GM18499 (cell line): ENCODE measurements at regions not wholly inside any gene's neighbourhood (a gene's known extent, or its start where the extent isn't known, plus 50 kb on each side); places are given as distances from the start of the nearest gene placed in this dataset.
"Not testable (repeated sequence)": the region's sequence is repeated elsewhere in the genome, so short reads cannot be mapped to it uniquely, and the experiment has no call there.

ENCODE experiments used
- ATAC-seq: cut with Tn5 transposase; IDR thresholded peaks from one replicate; pipeline ENCODE4 v1.9.1; 2021; ENCODE audit warnings: moderate number of reproducible peaks; ENCODE audit not compliant: insufficient read depth, unreplicated experiment

DNA sequence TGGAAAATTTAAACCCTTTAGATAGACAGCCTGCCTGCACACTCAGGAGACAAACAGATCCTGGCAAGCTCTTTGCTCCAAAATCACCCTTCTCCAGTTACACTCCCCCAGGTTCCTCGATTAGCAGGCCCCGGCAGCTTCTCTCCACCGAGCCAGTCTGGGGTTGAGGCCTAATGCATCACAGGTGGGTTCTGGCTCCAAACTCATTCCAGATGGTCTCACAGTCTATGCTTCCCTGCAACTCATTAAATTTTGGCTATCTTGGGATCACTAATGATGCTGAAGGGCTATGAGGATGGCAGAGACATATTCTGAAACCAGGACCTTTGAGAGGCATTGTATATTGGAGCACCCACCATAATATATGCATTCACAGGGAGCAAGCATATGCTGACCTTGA lies 559.8 kb upstream of the USP24 start:
- no peak for ATAC-seq

DNA sequence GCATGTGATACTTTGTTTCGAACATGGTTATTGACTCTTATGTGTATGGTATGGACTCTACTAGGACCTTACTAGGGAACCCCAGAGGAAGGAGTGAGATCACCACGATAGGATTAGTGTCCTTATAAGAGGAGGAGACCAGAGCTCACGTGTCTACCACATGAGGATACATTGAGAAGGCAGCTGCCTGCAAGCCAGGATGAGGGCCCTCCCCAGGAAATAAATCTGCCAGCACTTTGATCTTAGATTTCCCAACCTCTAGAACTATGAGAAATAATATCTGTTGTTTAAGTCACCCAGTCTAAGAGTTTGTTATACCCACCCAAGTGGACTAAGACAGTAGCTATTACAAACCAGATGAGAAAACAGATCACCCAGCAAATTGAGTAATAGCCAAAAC lies 559.3 kb upstream of the USP24 start:
- no peak for ATAC-seq

DNA sequence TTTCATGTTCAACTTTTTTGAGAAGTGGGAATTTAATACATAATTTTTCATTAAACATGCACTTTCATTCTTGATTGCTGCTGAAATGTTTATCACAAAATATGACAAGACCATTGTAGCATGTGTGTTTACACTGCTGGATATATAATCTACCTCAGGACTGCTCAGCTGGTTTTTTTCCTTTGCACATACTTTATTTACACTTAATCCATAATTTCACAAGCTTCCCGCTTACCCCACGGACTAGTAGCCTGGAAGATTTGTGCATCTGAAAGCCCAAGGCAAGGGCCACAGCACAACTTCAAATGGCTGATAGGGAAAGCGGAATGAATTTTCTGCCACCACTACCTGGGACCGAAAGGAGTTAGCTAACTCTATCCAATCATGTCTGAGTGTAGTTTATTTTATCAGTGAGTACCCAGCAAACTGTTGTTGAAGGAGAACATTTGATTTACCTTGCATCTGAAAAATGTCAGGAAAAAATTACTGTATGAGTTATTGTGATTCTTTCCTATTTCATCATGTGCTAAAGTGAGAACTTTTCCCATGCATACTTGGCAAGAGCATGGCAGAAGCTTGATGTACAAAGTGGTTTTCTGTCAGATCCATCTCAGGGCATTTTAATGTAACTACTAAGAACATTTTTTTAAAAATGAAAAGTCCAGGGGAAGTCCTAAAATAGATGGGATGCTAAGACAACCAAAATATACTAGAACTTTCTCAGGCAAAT lies 558.2 kb upstream of the USP24 start:
- ATAC-seq, result no peak

DNA sequence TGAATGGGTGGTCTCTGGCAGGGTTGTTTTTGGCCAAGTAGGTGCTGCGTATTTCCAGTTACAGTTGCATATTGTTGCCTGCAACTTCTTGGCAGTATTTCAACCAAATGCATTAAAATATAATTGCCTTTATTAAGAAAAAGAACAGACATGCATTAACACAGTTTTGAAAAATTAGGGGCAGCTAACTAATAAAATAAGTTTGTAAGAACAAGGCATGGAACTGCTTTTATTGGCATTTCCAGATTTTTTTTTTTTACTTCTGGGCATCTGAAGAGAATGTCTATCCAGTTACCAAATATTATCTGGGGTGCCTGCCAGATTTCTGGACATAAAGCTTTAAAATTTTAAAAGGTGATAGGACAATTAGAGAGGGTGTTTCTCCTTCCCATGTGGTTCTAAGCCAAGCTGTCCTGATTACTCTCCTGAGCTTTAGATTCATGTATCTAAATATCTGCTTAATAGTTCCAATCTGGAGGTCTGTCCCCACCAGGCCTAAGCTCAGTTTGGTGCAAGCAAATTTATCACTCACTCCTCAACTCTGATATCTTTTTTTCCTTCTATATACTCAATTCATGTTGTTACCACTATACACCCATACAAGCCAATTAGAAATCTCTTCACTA lies 553.3 kb upstream of the USP24 start:
- no peak for ATAC-seq

DNA sequence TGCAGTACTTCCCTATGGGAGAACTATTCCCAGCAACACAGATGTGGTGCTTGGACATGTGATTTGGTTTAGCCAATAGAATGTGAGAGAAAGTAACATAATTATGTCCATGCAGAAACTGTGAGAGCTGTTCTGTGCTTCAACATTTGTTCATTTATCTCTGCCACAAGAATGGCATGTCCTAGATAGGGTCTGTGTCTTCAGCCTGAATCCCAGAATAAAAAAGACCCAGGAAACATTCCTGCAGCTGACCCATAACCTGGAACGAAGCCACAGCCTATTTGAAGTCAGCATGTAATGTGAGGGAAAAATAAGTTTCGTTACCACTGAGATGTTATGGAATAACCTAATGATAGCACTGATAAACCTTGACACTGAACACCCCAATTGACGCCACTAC lies 552.0 kb upstream of the USP24 start:
- ATAC-seq, result no peak

DNA sequence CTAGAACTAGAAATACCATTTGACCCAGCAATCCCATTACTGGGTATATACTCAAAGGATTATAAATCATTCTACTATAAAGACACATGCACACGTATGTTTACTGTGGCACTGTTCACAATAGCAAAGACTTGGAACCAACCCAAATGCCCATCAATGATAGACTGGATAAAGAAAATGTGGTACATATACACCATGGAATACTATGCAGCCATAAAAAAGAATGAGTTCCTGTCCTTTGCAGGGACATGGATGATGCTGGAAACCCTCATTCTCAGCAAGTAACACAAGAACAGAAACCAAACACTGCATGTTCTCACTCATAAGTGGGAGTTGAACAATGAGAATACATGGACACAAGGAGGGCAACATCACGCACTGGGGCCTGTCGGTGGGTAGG lies 550.3 kb upstream of the USP24 start:
- ATAC-seq, result not testable (repeated sequence)

DNA sequence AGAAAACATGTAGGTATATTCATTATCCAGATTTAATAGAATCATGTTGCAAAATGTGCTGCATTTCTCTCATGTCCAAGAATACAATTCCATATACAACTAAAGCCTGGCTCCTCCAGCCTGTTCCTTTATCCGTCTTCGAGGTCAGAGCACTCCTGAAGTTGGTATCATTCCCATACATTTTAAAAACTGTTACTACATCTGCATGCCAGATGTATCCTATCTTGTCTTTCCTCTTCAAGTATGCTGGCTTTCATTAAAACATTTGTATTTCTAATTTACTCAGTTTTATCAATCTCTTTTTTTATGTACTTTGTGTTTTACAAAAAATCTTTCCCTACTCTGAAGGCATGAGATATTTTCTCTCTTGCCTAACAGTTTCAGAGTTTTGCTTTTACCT lies 536.6 kb upstream of the USP24 start:
- no peak for ATAC-seq

DNA sequence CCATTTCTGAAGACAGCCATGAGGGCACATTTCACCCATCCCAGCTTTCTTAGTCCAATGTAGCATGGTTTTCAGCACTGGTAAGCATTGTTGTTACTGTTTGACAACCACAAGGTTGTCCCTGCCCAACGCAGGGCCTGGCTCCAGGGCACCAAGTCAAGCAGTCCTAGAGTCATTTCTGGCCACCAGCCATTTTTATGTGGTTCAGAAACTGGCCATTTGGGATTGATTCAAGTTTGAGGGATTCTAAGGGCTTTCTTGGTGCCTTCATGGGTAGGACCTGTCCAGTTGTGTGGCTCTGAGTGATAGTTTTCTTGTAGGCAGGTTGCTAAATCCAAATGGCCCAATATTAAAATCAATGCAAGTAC lies 535.4 kb upstream of the USP24 start:
- no peak for ATAC-seq

DNA sequence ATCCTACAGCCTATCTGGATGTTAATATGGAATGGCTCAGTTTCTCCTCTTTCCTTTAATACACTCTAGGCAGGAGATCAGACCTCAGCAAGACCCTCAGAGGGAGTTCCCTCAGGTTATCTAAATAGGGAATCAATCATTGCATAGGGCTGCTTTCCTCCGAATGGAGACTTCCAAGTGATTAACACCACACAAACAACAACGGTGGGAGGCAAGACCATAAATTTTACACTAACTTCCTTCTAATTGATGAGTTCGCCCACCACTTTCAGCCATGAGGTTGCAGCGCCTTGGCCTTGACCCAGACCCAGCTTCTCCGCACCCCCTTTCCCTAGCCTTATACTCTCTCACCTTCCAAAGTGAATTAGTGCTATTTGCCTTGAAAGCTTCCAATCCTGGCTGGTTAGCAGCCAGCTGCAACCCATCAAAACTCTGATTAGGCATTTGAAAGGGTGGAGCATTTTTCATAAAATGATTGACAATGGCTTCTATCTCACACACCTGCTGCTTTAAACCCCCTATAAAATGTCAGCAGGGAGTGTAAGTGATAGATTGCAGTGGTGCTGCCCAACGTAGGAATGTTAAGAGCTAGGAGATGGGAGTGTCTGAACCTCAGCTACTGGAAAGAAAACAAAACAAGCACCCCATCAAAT lies 534.9 kb upstream of the USP24 start:
- ATAC-seq, result no peak

DNA sequence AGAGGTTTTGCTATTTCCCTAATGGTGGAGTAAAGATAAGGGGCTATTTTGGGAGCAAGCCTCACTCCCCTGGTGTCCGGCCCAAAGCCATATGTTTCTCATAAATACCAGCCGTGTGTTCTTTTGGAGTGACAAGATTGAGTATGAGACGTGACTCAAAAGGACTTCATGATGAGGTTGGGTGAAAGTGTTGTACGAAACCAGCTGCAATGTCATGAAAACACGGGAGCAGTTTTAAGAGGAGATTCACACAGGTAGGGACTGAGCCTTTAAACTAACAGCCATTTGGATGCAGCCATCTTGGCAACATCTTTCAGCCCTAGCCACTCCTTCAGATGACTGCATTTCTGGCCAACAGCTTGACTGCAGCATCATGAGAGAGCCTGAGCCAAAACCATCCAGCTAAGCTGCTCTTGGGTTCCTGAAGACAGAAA lies 532.3 kb upstream of the USP24 start:
- ATAC-seq, result no peak

DNA sequence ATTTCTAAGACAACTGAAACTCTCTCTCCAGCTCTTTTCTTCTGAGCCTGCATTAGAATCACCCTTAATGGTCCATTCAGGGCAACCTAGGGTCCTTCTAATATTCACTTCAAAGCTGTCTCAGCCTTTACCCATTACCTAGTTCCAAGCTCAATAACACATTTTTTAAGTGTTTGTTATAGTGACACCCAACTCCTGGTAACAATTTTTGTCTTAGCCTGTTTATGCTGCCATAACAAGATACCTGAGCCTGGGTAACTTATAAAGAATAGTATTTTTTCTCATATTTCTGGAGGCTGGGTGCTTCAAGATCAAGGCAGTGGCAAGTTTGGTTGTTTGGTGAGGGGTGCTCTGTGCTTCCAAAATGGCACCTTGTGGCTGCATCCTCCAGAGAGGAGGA lies 531.5 kb upstream of the USP24 start:
- ATAC-seq, result no peak

DNA sequence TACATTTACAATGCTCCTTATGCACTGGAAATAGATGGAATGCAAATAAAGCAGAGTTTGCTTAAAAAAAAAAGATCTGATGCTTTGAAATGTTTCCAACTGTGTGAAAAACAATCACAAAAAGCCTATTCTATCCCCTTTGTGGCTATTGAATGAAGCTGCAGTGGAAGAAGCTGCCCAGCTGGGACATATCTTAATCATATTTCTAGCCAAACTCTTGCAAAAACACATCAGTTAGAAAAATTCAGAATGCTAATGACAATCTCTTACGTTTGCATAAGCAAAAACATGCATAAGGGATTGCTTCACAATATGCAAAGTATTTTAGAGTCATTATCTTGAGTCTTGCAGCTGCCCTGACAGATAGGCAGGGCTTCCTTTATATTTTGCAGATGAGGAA lies 526.4 kb upstream of the USP24 start:
- ATAC-seq, result no peak

DNA sequence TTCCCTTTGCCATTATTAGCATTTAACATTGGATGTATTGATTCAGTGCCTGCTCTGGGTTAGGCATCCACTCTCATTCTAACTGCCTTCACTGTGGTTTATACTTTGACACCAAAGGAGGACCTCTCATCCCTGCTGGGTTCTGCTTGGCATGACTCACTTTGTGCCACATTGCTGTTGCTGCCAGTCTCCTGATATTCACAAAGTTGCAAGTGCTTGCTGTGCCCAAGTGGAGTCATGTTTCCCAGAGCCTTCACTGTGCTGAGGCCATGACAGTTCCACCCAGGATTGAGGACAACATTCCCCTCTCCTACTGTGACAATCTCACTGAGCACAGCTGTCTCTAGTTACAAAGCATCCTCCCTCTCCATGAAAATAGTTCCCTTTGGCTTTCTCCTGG lies 519.9 kb upstream of the USP24 start:
- no peak for ATAC-seq

DNA sequence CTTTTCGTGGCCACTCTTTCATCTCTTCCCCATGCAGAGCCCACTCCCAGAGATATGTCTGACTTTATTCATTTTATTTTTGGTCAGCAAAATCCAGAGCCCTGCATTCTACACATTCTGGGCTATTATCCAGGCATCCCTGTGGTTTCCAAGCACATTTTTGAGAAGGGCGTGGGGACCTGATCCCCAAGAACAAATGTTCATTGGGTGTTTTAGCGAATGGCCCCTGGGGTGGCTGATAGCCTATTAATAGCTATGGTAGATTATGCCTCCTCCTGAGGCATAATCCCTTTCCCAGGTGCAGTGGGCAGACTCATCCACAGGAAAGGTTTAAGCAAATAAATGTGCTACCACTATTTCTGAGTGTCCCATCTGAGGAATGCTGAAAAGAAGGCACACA lies 511.8 kb upstream of the USP24 start:
- no peak for ATAC-seq

DNA sequence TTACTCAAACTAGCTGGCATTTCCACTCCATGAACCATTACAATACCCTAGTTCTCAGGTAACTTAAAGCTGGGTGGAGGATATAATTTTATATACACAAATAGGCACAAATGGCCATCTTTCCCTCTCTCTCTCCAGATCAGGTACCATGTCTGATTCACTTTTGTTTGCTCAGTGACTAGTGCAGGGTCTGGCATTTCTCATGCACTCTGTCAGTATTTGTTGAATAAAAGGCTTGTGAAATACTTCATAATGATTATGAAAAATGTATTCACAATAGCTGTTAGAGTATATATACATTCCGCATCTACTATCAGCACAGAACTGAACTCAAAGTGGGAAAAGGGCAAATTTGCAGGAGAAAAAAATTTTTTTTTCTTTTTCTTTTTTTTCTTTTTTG lies 510.2 kb upstream of the USP24 start:
- no peak for ATAC-seq

DNA sequence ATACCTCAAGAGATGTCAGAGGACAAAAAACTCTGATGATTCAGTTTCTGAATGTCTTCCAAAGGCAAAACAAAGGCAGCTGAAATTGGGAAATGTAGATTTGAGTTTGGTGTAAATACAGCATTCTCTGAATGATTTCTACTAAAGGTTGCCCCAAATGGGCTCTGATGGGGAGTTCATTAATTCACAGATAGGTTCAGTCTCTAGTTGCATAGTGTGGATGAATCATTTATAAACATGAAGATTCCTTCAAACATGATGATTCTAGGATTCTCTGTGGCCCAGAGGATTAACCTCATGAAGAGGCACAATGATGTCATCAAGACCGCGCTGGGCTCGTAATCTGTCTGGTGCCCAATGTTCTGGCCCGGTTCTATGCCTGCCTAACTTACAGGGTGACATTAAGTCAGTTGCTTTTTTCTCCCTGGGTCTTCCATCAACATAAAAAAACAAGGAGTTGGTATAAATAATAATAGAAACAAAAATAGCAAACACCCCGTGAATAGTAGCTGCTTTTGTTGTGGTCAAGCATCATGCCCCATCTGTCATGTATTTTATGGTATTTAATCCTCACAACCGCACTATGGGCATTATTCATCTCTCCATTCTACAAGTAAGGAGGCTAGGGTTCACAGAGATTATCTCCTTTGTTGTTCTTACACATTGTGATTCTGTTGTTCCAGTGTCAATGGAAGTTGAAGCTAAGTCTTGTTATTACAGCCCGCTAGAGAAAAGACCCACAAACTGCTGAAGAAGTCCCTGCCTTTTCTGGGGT lies 509.6 kb upstream of the USP24 start:
- ATAC-seq, result no peak

DNA sequence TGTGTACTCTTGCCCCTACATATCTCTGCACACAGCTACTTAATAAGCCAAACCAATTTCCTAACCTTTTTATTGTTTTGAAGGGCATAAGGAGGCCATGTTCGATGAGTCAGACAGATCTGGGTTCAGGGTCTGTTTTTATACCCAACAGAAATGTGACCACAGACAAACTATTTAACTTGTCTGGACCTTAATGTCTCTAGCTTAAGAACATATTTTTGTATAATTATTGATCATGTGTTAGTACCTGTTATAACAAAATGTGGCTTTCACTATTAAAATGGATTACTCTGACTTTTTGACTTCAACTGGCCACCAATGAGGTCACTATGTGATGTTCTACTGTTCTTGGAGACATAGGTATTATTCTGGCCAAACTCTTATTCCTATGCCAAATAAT lies 507.8 kb upstream of the USP24 start:
- no peak for ATAC-seq

DNA sequence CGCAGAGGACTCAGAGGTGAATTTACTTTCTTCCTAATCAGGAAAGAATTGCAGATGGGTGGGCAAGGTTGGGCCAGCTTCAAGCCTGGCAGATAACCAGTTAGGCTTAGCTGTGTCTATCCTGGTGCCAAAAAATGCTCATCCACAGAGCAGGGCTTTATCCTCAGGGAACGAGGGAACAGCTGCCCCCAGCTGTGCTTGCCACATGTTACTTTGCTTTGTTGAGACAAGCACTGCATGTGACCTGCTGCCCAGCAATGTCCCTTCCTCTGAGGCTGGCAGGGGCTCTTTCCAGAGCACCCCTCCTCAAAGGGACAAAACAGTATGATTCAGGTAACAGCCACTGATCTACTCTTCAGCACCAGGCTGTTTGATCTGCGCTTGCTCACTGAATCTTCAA lies 505.1 kb upstream of the USP24 start:
- no peak for ATAC-seq

DNA sequence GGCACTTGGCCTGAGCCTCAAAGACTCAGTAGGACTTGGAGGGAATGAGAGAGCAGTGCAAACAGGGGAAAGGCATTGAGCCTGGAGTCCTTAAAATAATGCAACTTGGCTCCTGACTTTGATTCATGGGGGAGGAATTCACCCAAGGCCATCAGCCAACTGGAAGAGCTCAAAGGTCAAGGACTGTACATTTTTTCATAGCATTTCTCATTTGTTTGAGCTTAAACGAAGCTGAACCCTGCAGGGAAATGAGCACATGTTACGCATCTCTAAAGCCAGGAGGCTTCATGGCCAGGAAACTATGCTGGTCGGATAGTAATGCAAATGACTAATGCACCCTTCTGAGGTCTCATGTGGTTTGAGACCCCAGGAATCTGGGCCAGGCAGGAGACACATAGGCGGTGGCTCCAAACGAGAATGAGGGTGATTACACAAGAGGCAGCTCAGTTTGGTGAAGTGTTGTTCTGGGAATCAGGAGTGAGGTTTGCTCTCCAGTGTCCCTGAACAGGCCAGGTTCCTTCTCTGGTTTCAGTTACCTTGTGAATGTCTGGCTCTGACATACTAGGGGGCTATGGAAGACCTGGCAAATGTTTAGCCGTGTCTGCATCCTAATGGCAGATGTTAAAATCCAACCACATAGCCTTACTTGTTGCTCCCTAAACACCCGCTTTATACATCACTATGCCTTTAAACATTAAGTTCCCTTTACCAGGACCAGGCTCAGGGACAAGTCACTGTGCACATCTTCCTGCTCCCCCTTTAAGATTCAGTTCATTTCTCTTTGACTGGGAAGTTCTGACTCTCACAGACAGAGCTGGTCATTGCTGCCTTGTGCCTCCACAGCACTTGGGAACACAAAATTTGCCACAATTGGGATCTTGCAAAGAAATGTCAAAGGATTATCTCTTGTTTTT lies 503.9 kb upstream of the USP24 start:
- ATAC-seq, result no peak

DNA sequence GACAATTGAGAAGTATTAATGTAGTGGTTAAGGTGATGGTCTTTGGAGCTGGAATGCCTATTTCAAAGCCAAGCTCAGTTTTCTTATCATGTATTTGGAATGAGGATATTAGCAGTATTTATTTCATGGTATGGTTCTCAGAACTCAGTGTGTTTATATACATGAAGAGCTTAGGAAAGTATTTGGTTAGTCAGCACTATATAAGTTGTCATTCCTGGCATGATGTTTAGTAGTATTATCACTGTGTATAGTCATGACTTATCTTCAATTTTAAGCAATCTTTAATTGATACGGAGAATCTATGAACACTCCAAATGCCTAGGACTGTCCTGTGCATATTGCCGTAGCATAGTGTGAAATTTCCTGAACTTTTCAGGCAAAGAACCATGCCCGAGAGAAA lies 501.9 kb upstream of the USP24 start:
- ATAC-seq, result no peak
